BJ (cell line): ENCODE measurements at regions not wholly inside any gene's neighbourhood (a gene's known extent, or its start where the extent isn't known, plus 50 kb on each side); places are given as distances from the start of the nearest gene placed in this dataset.

Experiments
- CTCF ChIA-PET: fragments of 350-600 bp; formaldehyde crosslinking; extraction: SDS; loops from one replicate; lab custom pipeline; 2021; ENCODE audit warnings: antibody characterized with exemption, inconsistent platforms; lab: Yijun Ruan, JAX
- POLR2A ChIA-PET: fragments of 300-600 bp; sonication (Branson Sonifier 250); formaldehyde crosslinking; extraction: SDS; loops from one replicate; lab custom pipeline; 2021; ENCODE audit warnings: antibody characterized with exemption; lab: Charles Lee
- DNase-seq: peaks from one replicate; pipeline ENCODE4 v3.0.0-alpha.2; 2011; ENCODE audit warnings: low read depth
- H3K27me3 ChIP-seq: 2 replicates; pipeline ENCODE4 v1.6.0; 2011; ENCODE audit warnings: low read length; ENCODE audit not compliant: control insufficient read depth, insufficient read depth
- H3K36me3 ChIP-seq: 2 replicates; pipeline ENCODE4 v1.5.1; 2011; ENCODE audit warnings: low read length; ENCODE audit not compliant: control insufficient read depth, insufficient read depth
- H3K4me3 ChIP-seq: 2 replicates; pipeline ENCODE4 v1.5.1; 2011; ENCODE audit warnings: low read depth, mild to moderate bottlenecking, control low read depth, low read length
- TF ChIP-seq, protein P1 (sequence below): IDR thresholded peaks from 2 replicates; pipeline ENCODE4 v1.5.1; 2011; ENCODE audit warnings: low read depth, mild to moderate bottlenecking, control low read depth, inconsistent platforms, low read length, moderate library complexity; ENCODE audit not compliant: insufficient read depth

- TF ChIP-seq, protein P1, sequence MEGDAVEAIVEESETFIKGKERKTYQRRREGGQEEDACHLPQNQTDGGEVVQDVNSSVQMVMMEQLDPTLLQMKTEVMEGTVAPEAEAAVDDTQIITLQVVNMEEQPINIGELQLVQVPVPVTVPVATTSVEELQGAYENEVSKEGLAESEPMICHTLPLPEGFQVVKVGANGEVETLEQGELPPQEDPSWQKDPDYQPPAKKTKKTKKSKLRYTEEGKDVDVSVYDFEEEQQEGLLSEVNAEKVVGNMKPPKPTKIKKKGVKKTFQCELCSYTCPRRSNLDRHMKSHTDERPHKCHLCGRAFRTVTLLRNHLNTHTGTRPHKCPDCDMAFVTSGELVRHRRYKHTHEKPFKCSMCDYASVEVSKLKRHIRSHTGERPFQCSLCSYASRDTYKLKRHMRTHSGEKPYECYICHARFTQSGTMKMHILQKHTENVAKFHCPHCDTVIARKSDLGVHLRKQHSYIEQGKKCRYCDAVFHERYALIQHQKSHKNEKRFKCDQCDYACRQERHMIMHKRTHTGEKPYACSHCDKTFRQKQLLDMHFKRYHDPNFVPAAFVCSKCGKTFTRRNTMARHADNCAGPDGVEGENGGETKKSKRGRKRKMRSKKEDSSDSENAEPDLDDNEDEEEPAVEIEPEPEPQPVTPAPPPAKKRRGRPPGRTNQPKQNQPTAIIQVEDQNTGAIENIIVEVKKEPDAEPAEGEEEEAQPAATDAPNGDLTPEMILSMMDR, result no peak
- Histone ChIP-seq H3K27me3 (peaks cover 4% of the 10 kb centered on the region), H3K36me3 (no peaks in the 10 kb centered on the region), H3K4me3 (no peak overlapping the region)
- ChIA-PET POLR2A (no interaction called here), CTCF (interaction anchor here (1.2 kb wide), 1 partner anchor 51 kb away, joined by 3 read pairs; no protein-coding TSS in a partner anchor)
- no peak for DNase-seq
Observed at GRCh38 chr18:22048932-22049615, 120.3 kb upstream of the GATA6 start.

- no peaks in the 10 kb centered on the region; the same call in none of the 2 replicates for H3K27me3 ChIP-seq
- no peaks in the 10 kb centered on the region for H3K36me3 ChIP-seq
- ChIA-PET CTCF (no interaction called here), POLR2A (no interaction called here)
- no peak for DNase-seq
- no peak overlapping the region for H3K4me3 ChIP-seq
- TF ChIP-seq, protein P1, result no peak
Observed at GRCh38 chr18:22052405-22053105, 116.8 kb upstream of the GATA6 start.

DNA sequence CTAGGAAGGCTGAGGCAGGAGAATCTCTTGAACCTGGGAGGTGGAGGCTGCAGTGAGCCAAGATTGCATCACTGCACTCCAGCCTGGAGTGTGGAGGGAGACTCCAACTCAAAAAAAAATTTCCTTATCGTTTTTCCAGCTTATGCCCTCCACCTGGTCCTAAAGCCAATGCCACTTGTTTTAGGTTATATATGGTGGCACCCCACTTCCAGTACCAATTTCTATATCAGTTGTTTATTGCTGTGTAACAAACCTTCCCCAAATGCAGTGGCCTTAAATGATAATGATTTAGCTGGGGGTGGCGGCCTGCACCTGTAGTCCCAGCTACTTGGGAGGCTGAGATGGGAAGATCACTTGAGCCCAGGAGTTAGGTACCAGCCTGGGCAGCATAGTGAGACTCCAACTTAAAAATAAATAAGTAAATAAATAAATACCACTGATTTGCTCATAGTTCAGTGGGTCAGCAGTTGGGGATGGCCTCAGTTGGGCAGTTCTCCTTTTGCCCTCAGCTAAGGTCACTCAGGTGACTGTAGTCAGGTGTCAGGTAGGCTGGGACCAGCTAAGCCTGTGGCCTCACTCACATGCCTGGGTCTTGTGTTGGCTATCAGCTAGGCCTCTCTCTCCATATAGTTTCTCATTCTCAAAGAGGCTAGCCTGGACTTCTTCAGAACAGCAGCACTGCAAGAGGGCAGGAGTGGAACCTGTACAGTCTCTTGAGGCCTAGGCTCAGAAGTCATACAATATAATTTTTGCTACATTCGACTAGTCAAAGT, 113.7 kb upstream of the GATA6 start:
- POLR2A ChIA-PET, result no interaction called here
- TF ChIP-seq, protein P1, result no peak
- peaks cover 2% of the 10 kb centered on the region for H3K27me3 ChIP-seq
- CTCF ChIA-PET, result interaction anchor here (1.2 kb wide), 1 partner anchor 100 kb away, joined by 3 read pairs; no protein-coding TSS in a partner anchor
- H3K36me3 ChIP-seq, result no peaks in the 10 kb centered on the region
- no peak overlapping the region for H3K4me3 ChIP-seq
- DNase-seq, result no peak

DNA sequence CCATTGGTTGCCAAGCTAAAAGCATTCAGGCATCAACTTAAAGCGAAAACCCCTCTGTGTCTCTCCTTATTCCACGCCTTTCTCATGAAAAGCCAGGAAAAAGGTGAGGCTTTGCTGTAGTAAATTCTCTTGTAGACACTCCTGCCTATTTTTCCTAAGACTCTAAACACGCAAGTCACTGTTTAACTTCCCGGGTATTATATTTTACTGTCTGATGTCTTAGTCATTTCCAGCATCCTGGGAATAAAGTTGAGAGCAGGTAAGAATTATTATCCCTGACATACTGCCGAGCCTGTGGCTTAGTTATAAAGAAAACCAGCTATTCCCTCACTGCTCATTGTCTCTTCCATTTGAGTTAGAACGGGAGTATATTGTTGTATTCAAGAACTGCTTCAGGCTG, 112.4 kb upstream of the GATA6 start:
- H3K27me3 ChIP-seq, result peaks cover 2% of the 10 kb centered on the region; the same call in 1 of the 2 replicates
- TF ChIP-seq, protein P1, result no peak
- no peak overlapping the region for H3K4me3 ChIP-seq
- no peaks in the 10 kb centered on the region for H3K36me3 ChIP-seq
- DNase-seq, result no peak
- POLR2A ChIA-PET, result no interaction called here
- CTCF ChIA-PET, result interaction anchor here (1.2 kb wide), 1 partner anchor 99 kb away, joined by 3 read pairs; no protein-coding TSS in a partner anchor
